Colonic mucosa (tissue), 4 donors: ENCODE measurements at regions not wholly inside any gene's neighbourhood (a gene's known extent, or its start where the extent isn't known, plus 50 kb on each side); places are given as distances from the start of the nearest gene placed in this dataset.

Source experiments
- DNase-seq: peaks from one replicate; pipeline ENCODE4 v3.0.0-alpha.2; 2020
- H3K27ac ChIP-seq: fragments of 200-600 bp; one replicate; pipeline ENCODE4 v1.8.0; 2021
- H3K27me3 ChIP-seq: fragments of 200-600 bp; one replicate; pipeline ENCODE4 v1.8.0; 2021
- H3K36me3 ChIP-seq: fragments of 200-600 bp; one replicate; pipeline ENCODE4 v1.8.0; 2021
- H3K4me1 ChIP-seq: fragments of 200-600 bp; one replicate; pipeline ENCODE4 v1.8.0; 2021; ENCODE audit warnings: mild to moderate bottlenecking
- H3K4me3 ChIP-seq: fragments of 200-600 bp; one replicate; pipeline ENCODE4 v1.8.0; 2021
- H3K9ac ChIP-seq, 2 donors: one replicate each; pipeline ENCODE4 v1.7.0; 2013; ENCODE audit warnings: control low read depth in 2 of 2, low read depth in 2 of 2, low read length in 2 of 2
- H3K9me3 ChIP-seq: fragments of 200-600 bp; one replicate; pipeline ENCODE4 v1.8.0; 2021
- CTCF ChIP-seq: fragments of 200-600 bp; IDR thresholded peaks from one replicate; pipeline ENCODE4 v1.8.0; 2022; ENCODE audit warnings: antibody characterized with exemption, mild to moderate bottlenecking
- intact Hi-C: fragments of 100-400 bp; cut with DNase I; formaldehyde crosslinking; loops from one replicate; pipeline ENCODE4 v1.14.1; 2022
- donor health status: healthy.
- donor health status: DM: no; HTN: no; CAD: no.
- donor health status: DM: no; HTN: no; CAD: no.

GRCh38 chr6:118744261-118744941, 93.0 kb upstream of the CEP85L start:
- TF ChIP-seq CTCF = no peak
- intact Hi-C loops = no loop called here
- no peak for DNase-seq

GRCh38 chr6:118743746-118744145, 92.4 kb upstream of the CEP85L start:
- TF ChIP-seq CTCF = no peak
- Histone ChIP-seq H3K9me3 (no peaks in the 10 kb centered on the region), H3K4me3 (no peak overlapping the region), H3K36me3 (no peaks in the 10 kb centered on the region), H3K27me3 (no peaks in the 10 kb centered on the region), H3K27ac (no peak overlapping the region), H3K4me1 (no peaks in the 10 kb centered on the region), H3K9ac (no peak overlapping the region)
- intact Hi-C loops = no loop called here
- DNase-seq = no peak

More at GRCh38 chr6:118744261-118744941, 93.0 kb upstream of the CEP85L start:
- Histone ChIP-seq H3K27me3 (no peaks in the 10 kb centered on the region), H3K9me3 (no peaks in the 10 kb centered on the region), H3K4me1 (no peaks in the 10 kb centered on the region), H3K27ac (no peak overlapping the region), H3K9ac (no peak overlapping the region), H3K4me3 (no peak overlapping the region), H3K36me3 (no peaks in the 10 kb centered on the region)

- no peaks in the 10 kb centered on the region for H3K36me3 ChIP-seq
- H3K27ac ChIP-seq = no peak overlapping the region
- no peak overlapping the region for H3K4me3 ChIP-seq
- no peaks in the 10 kb centered on the region for H3K4me1 ChIP-seq
- DNase-seq = no peak
- intact Hi-C loops = no loop called here
- no peaks in the 10 kb centered on the region for H3K9me3 ChIP-seq
- H3K9ac ChIP-seq = no peak overlapping the region
- TF ChIP-seq CTCF = no peak
- no peaks in the 10 kb centered on the region for H3K27me3 ChIP-seq
Measured at GRCh38 chr6:118740372-118740771, 89.0 kb upstream of the CEP85L start.

DNA sequence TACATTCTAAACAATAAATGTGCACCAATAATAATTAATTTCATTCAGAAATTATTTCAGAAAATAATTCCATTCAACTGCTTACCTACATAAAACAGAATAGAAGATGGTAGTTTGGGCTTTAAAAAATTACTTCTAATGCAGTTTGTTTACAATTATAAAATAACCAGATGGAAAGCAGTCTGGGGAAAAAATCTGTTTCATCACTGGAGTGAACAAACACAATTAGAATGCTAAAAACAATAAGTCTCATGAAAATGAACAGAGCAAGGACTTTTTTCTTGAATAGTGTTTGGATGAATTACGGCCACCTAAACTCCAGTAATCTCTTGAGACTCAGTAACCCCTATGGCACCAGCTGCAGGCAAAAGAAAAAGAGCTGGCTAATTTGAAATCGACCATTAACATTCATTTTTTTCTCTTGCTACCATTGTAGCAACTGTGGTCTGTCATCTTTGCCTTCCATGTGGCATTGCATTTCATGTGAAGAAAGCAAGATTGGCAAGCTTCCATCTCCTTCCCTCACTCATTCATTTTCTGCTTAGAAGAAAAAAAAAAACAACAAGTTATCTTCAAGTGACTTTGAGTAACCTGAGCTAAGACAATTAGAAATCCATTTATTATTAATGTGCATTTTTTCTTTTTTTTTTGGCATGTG, 88.4 kb upstream of the CEP85L start:
- Histone ChIP-seq H3K4me1 (no peaks in the 10 kb centered on the region), H3K9ac (no peak overlapping the region), H3K9me3 (no peaks in the 10 kb centered on the region), H3K36me3 (no peaks in the 10 kb centered on the region), H3K27ac (no peak overlapping the region), H3K4me3 (no peak overlapping the region), H3K27me3 (no peaks in the 10 kb centered on the region)
- intact Hi-C loops = no loop called here
- TF ChIP-seq CTCF = no peak
- DNase-seq = no peak

GRCh38 chr6:118736440-118736839, 85.0 kb upstream of the CEP85L start:
- no peak overlapping the region for H3K9ac ChIP-seq
- no peak overlapping the region for H3K4me3 ChIP-seq
- no peaks in the 10 kb centered on the region for H3K4me1 ChIP-seq
- no peaks in the 10 kb centered on the region for H3K27me3 ChIP-seq
- DNase-seq = no peak
- no peak for TF ChIP-seq CTCF
- no peaks in the 10 kb centered on the region for H3K9me3 ChIP-seq
- intact Hi-C loops = no loop called here
- H3K36me3 ChIP-seq = no peaks in the 10 kb centered on the region
- H3K27ac ChIP-seq = no peak overlapping the region
